Calu3 (cell line): ENCODE measurements at regions not wholly inside any gene's neighbourhood (a gene's known extent, or its start where the extent isn't known, plus 50 kb on each side); places are given as distances from the start of the nearest gene placed in this dataset.

Source experiments
- BruUV-seq: library from RNA; stranded (reverse); fragments of 400-500 nt; replicated peaks from 2 replicates; lab custom pipeline; 2021; lab: Mats Ljungman, UMichigan
- CTCF ChIA-PET: fragments of 300-600 bp; sonication (Branson Sonifier 250); formaldehyde crosslinking; loops from one replicate; lab custom pipeline; 2022; ENCODE audit warnings: antibody characterized with exemption; lab: Charles Lee
- DNase-seq: peaks from one replicate; pipeline ENCODE4 v3.0.0; 2022
- H3K27ac Mint-ChIP-seq: one replicate; pipeline ENCODE4 v1.8.0; 2022; ENCODE audit warnings: mixed read lengths; ENCODE audit not compliant: unreplicated experiment
- H3K27me3 Mint-ChIP-seq: one replicate; pipeline ENCODE4 v1.8.0; 2022; ENCODE audit warnings: mixed read lengths; ENCODE audit not compliant: unreplicated experiment
- H3K36me3 Mint-ChIP-seq: one replicate; pipeline ENCODE4 v1.8.0; 2022; ENCODE audit warnings: mild to moderate bottlenecking, moderate library complexity, mixed read lengths; ENCODE audit not compliant: insufficient read depth, unreplicated experiment
- H3K4me1 Mint-ChIP-seq: one replicate; pipeline ENCODE4 v1.8.0; 2022; ENCODE audit warnings: mild to moderate bottlenecking, low read depth, mixed read lengths; ENCODE audit not compliant: unreplicated experiment
- H3K4me3 Mint-ChIP-seq: one replicate; pipeline ENCODE4 v1.8.0; 2022; ENCODE audit warnings: mild to moderate bottlenecking, low read depth, moderate library complexity, mixed read lengths; ENCODE audit not compliant: unreplicated experiment
- H3K9me3 Mint-ChIP-seq: one replicate; pipeline ENCODE4 v1.8.0; 2022; ENCODE audit warnings: low read depth, mixed read lengths; ENCODE audit not compliant: unreplicated experiment
- CTCF ChIP-seq: fragments of 200-600 bp; IDR thresholded peaks from one replicate; pipeline ENCODE4 v1.8.0; 2022; ENCODE audit warnings: antibody characterized with exemption; ENCODE audit not compliant: unreplicated experiment
- intact Hi-C: fragments of 100-400 bp; cut with micrococcal nuclease; formaldehyde crosslinking; loops from one replicate; pipeline ENCODE4 v1.10.0; 2022; ENCODE audit not compliant: unreplicated experiment

- Mint-ChIP-seq H3K36me3 (no peaks in the 10 kb centered on the region), H3K4me3 (no peak overlapping the region), H3K4me1 (no peaks in the 10 kb centered on the region), H3K27me3 (no peaks in the 10 kb centered on the region), H3K27ac (no peak overlapping the region), H3K9me3 (no peaks in the 10 kb centered on the region)
- CTCF ChIA-PET: no interaction called here
- no peak for DNase-seq
- BruUV-seq: no TSS peak
- TF ChIP-seq CTCF: no peak
- intact Hi-C loops: no loop called here
Observed at GRCh38 chr7:96786261-96786997, 76.8 kb upstream of the SEM1 start.

GRCh38 chr7:96786998-96787395 lies 77.4 kb upstream of the SEM1 start:
- no TSS peak for BruUV-seq
- Mint-ChIP-seq H3K36me3 (no peaks in the 10 kb centered on the region), H3K4me1 (no peaks in the 10 kb centered on the region), H3K4me3 (no peak overlapping the region), H3K27me3 (no peaks in the 10 kb centered on the region), H3K27ac (no peak overlapping the region), H3K9me3 (no peaks in the 10 kb centered on the region)
- no peak for TF ChIP-seq CTCF
- intact Hi-C loops: no loop called here
- CTCF ChIA-PET: no interaction called here
- DNase-seq: no peak

GRCh38 chr7:96789914-96790313 lies 80.3 kb upstream of the SEM1 start:
- Mint-ChIP-seq H3K9me3 (peaks cover 2% of the 10 kb centered on the region), H3K27me3 (peaks cover 18% of the 10 kb centered on the region), H3K4me3 (no peak overlapping the region), H3K4me1 (no peaks in the 10 kb centered on the region), H3K36me3 (no peaks in the 10 kb centered on the region), H3K27ac (no peak overlapping the region)
- no peak for TF ChIP-seq CTCF
- BruUV-seq: no TSS peak
- DNase-seq: no peak
- intact Hi-C loops: no loop called here
- CTCF ChIA-PET: no interaction called here

GRCh38 chr7:96792115-96792514 lies 82.5 kb upstream of the SEM1 start:
- Mint-ChIP-seq H3K27ac (no peak overlapping the region), H3K4me1 (no peaks in the 10 kb centered on the region), H3K4me3 (no peak overlapping the region), H3K9me3 (peaks cover 2% of the 10 kb centered on the region), H3K27me3 (peaks cover 18% of the 10 kb centered on the region), H3K36me3 (no peaks in the 10 kb centered on the region)
- no TSS peak for BruUV-seq
- intact Hi-C loops: no loop called here
- no peak for DNase-seq
- no peak for TF ChIP-seq CTCF
- CTCF ChIA-PET: no interaction called here
